T-cell (primary cell): ENCODE measurements at regions not wholly inside any gene's neighbourhood (a gene's known extent, or its start where the extent isn't known, plus 50 kb on each side); places are given as distances from the start of the nearest gene placed in this dataset.

Experiments used
- ATAC-seq, 4 experiments: fragments of 200-7000 bp in 3 of 4; fragments of 150-1000 bp in 1 of 4; cut with Tn5 transposase; replicated peaks in 1 of 4; 1 replicate in 3 of 4; 2 replicates in 1 of 4; pipeline ENCODE4 v1.10.0; 2021; ENCODE audit warnings: moderate library complexity in 3 of 4, mild to moderate bottlenecking in 2 of 4, moderate number of reproducible peaks in 1 of 4
- CTCF ChIA-PET, 2 donors: fragments of 300-600 bp; sonication (Branson Sonifier 250); formaldehyde crosslinking; loops; one replicate each; lab custom pipeline; 2022; ENCODE audit warnings: antibody characterized with exemption in 2 of 2; lab: Charles Lee
- POLR2A ChIA-PET, 2 donors: fragments of 300-600 bp; sonication (Branson Sonifier 250); formaldehyde crosslinking; loops; one replicate each; lab custom pipeline; 2022; ENCODE audit warnings: antibody characterized with exemption in 2 of 2; lab: Charles Lee
- DNase-seq, 35 experiments: peaks; one replicate each; pipeline versions ENCODE4 v3.0.0 to v3.0.0-alpha.2; 2013 to 2023
- H3K27ac ChIP-seq: one replicate; pipeline ENCODE4 v1.5.1; 2013; ENCODE audit warnings: low read length
- H3K27me3 ChIP-seq, 2 experiments: replicated peaks in 1 of 2; 1 replicate in 1 of 2; 2 replicates in 1 of 2; pipeline versions ENCODE4 v1.6.1 to v1.7.0; 2013; ENCODE audit warnings: low read length in 1 of 2, mixed read lengths in 1 of 2; ENCODE audit not compliant: control insufficient read depth in 2 of 2, insufficient read depth in 2 of 2; ENCODE audit errors: extremely low read depth in 1 of 2
- H3K36me3 ChIP-seq, 2 donors: 1 replicate in 1 of 2; 2 replicates in 1 of 2; pipeline versions ENCODE4 v1.6.1 to v1.7.0; 2013; ENCODE audit warnings: low read length in 1 of 2; ENCODE audit not compliant: control insufficient read depth in 2 of 2, insufficient read depth in 1 of 2; ENCODE audit errors: extremely low read depth in 1 of 2
- H3K4me1 ChIP-seq, 2 experiments: 1 replicate in 1 of 2; 2 replicates in 1 of 2; pipeline versions ENCODE4 v1.6.1 to v1.7.0; 2013; ENCODE audit warnings: low read length in 2 of 2, mixed read lengths in 1 of 2; ENCODE audit not compliant: insufficient read depth in 2 of 2, control insufficient read depth in 1 of 2; ENCODE audit errors: extremely low read depth in 1 of 2
- H3K4me3 ChIP-seq, 2 donors: 1 replicate in 1 of 2; 2 replicates in 1 of 2; pipeline versions ENCODE4 v1.5.1 to v1.7.0; 2013; ENCODE audit warnings: mild to moderate bottlenecking in 2 of 2, low read length in 1 of 2, moderate library complexity in 1 of 2; ENCODE audit not compliant: control insufficient read depth in 1 of 2; ENCODE audit errors: extremely low read depth in 1 of 2
- H3K9me3 ChIP-seq: 2 replicates; pipeline ENCODE4 v1.7.0; 2013
- H3K27ac Mint-ChIP-seq, 2 donors: one replicate each; pipeline ENCODE4 v1.8.0; 2020 to 2021; ENCODE audit warnings: mild to moderate bottlenecking in 2 of 2, mixed read lengths in 2 of 2
- H3K27me3 Mint-ChIP-seq, 2 donors: one replicate each; pipeline ENCODE4 v1.8.0; 2021 to 2022; ENCODE audit warnings: mixed read lengths in 2 of 2
- H3K36me3 Mint-ChIP-seq: one replicate; pipeline ENCODE4 v1.8.0; 2021; ENCODE audit warnings: mixed read lengths
- H3K4me1 Mint-ChIP-seq, 3 donors: one replicate each; pipeline ENCODE4 v1.8.0; 2020 to 2022; ENCODE audit warnings: mixed read lengths in 3 of 3, mild to moderate bottlenecking in 1 of 3
- H3K4me3 Mint-ChIP-seq, 3 donors: one replicate each; pipeline ENCODE4 v1.8.0; 2020 to 2022; ENCODE audit warnings: mild to moderate bottlenecking in 3 of 3, mixed read lengths in 3 of 3, moderate library complexity in 3 of 3
- H3K9me3 Mint-ChIP-seq, 3 donors: one replicate each; pipeline ENCODE4 v1.8.0; 2020 to 2022; ENCODE audit warnings: mixed read lengths in 3 of 3
- WGBS: methylation state at CpG from one replicate; pipeline ENCODE4 v1.1.5; 2013; ENCODE audit warnings: missing lambda C conversion rate; ENCODE audit not compliant: insufficient coverage; 5-methylcytosine and 5-hydroxymethylcytosine counted together

- Histone ChIP-seq H3K4me3 (no peak overlapping the region), H3K9me3 (no peaks in the 10 kb centered on the region), H3K4me1 (no peaks in the 10 kb centered on the region), H3K36me3 (no peaks in the 10 kb centered on the region), H3K27ac (no peak overlapping the region), H3K27me3 (peaks cover 0 to 2% of the 10 kb centered on the region in 2 experiments)
- Mint-ChIP-seq H3K27me3 (peaks cover 7 to 23% of the 10 kb centered on the region in 2 donors), H3K4me1 (no peaks in the 10 kb centered on the region), H3K4me3 (no peak overlapping the region), H3K9me3 (no peaks in the 10 kb centered on the region), H3K27ac (no peak overlapping the region), H3K36me3 (no peaks in the 10 kb centered on the region)
- DNase-seq: no peak
- 62% methylated on average over 3 of the region's 3 CpGs for WGBS
- ChIA-PET CTCF (no interaction called here), POLR2A (no interaction called here)
- ATAC-seq: no peak
Measured at GRCh38 chr14:87868920-87869319, 124.1 kb downstream of the GALC start.

- H3K27ac Mint-ChIP-seq: no peak overlapping the region
- POLR2A ChIA-PET: no interaction called here
Measured at GRCh38 chr14:87866116-87866515, 126.9 kb downstream of the GALC start.

GRCh38 chr14:87864356-87865270 lies 128.4 kb downstream of the GALC start:
- Mint-ChIP-seq H3K9me3 (no peaks in the 10 kb centered on the region), H3K27me3 (peaks cover 0 to 16% of the 10 kb centered on the region in 2 donors), H3K36me3 (no peaks in the 10 kb centered on the region), H3K27ac (no peak overlapping the region), H3K4me3 (no peak overlapping the region), H3K4me1 (no peaks in the 10 kb centered on the region)
- 72% methylated on average over 3 of the region's 7 CpGs for WGBS
- ATAC-seq (no peak), DNase-seq (no peak)
- Histone ChIP-seq H3K4me3 (no peak overlapping the region), H3K9me3 (no peaks in the 10 kb centered on the region), H3K27me3 (no peaks in the 10 kb centered on the region), H3K4me1 (no peaks in the 10 kb centered on the region), H3K36me3 (no peaks in the 10 kb centered on the region), H3K27ac (no peak overlapping the region)
- POLR2A ChIA-PET: no interaction called here
- CTCF ChIA-PET: no interaction called here

More at GRCh38 chr14:87866116-87866515, 126.9 kb downstream of the GALC start:
- CTCF ChIA-PET: no interaction called here
- H3K27me3 Mint-ChIP-seq: peaks cover 0 to 20% of the 10 kb centered on the region in 2 donors
- no peaks in the 10 kb centered on the region for H3K36me3 ChIP-seq
- H3K4me3 Mint-ChIP-seq: no peak overlapping the region
- H3K9me3 Mint-ChIP-seq: no peaks in the 10 kb centered on the region
- DNase-seq (no peak), ATAC-seq (no peak)
- no peaks in the 10 kb centered on the region for H3K27me3 ChIP-seq
- WGBS: no CpG with 5 or more reads among the region's 3 CpGs
- H3K4me1 ChIP-seq: no peaks in the 10 kb centered on the region
- H3K4me1 Mint-ChIP-seq: no peaks in the 10 kb centered on the region
- H3K27ac ChIP-seq: no peak overlapping the region
- H3K9me3 ChIP-seq: no peaks in the 10 kb centered on the region
- H3K4me3 ChIP-seq: no peak overlapping the region
- no peaks in the 10 kb centered on the region for H3K36me3 Mint-ChIP-seq

- H3K9me3 ChIP-seq: no peaks in the 10 kb centered on the region
- H3K27me3 ChIP-seq: no peaks in the 10 kb centered on the region
- H3K9me3 Mint-ChIP-seq: no peaks in the 10 kb centered on the region
- CTCF ChIA-PET: no interaction called here
- no peaks in the 10 kb centered on the region for H3K36me3 ChIP-seq
- peaks cover 0 to 11% of the 10 kb centered on the region in 2 donors for H3K27me3 Mint-ChIP-seq
- H3K36me3 Mint-ChIP-seq: no peaks in the 10 kb centered on the region
- no peak overlapping the region for H3K4me3 ChIP-seq
- ATAC-seq: no peak
- POLR2A ChIA-PET: no interaction called here
- no peaks in the 10 kb centered on the region for H3K4me1 Mint-ChIP-seq
- no peak overlapping the region for H3K27ac Mint-ChIP-seq
- WGBS: 100% methylated on average over 2 of the region's 3 CpGs
- DNase-seq: no peak
- H3K4me3 Mint-ChIP-seq: no peak overlapping the region
- no peak overlapping the region for H3K27ac ChIP-seq
- no peaks in the 10 kb centered on the region for H3K4me1 ChIP-seq
Measured at GRCh38 chr14:87863047-87863446, 129.9 kb downstream of the GALC start.

- ATAC-seq: no peak
- DNase-seq: no peak
- H3K4me1 ChIP-seq: no peaks in the 10 kb centered on the region
- no peaks in the 10 kb centered on the region for H3K4me1 Mint-ChIP-seq
- no peaks in the 10 kb centered on the region for H3K36me3 Mint-ChIP-seq
- H3K4me3 ChIP-seq: no peak overlapping the region
- H3K4me3 Mint-ChIP-seq: no peak overlapping the region
- WGBS: 63% methylated on average over 2 of the region's 3 CpGs
- ChIA-PET POLR2A (no interaction called here), CTCF (no interaction called here)
- H3K9me3 Mint-ChIP-seq: no peaks in the 10 kb centered on the region
- H3K27ac ChIP-seq: no peak overlapping the region
- H3K27me3 ChIP-seq: no peaks in the 10 kb centered on the region
- H3K9me3 ChIP-seq: no peaks in the 10 kb centered on the region
- H3K36me3 ChIP-seq: no peaks in the 10 kb centered on the region
- H3K27me3 Mint-ChIP-seq: peaks cover 9 to 14% of the 10 kb centered on the region in 2 donors
- H3K27ac Mint-ChIP-seq: no peak overlapping the region
Measured at GRCh38 chr14:87852107-87852506, 140.9 kb downstream of the GALC start.

GRCh38 chr14:87851190-87851589 lies 141.8 kb downstream of the GALC start:
- H3K9me3 Mint-ChIP-seq: no peaks in the 10 kb centered on the region
- no peak overlapping the region for H3K4me3 ChIP-seq
- no peaks in the 10 kb centered on the region for H3K9me3 ChIP-seq
- H3K4me3 Mint-ChIP-seq: no peak overlapping the region
- no peak for DNase-seq
- H3K27ac ChIP-seq: no peak overlapping the region
- no peaks in the 10 kb centered on the region for H3K36me3 Mint-ChIP-seq
- WGBS: 100% methylated on average over 1 of the region's 2 CpGs
- H3K36me3 ChIP-seq: no peaks in the 10 kb centered on the region
- peaks cover 9 to 17% of the 10 kb centered on the region in 2 donors for H3K27me3 Mint-ChIP-seq
- no peaks in the 10 kb centered on the region for H3K4me1 Mint-ChIP-seq
- no peak overlapping the region for H3K27ac Mint-ChIP-seq
- CTCF ChIA-PET: no interaction called here
- H3K4me1 ChIP-seq: no peaks in the 10 kb centered on the region
- no peak for ATAC-seq
- no peaks in the 10 kb centered on the region for H3K27me3 ChIP-seq
- POLR2A ChIA-PET: no interaction called here
